Neural progenitor cell (in vitro differentiated cells): ENCODE measurements at regions not wholly inside any gene's neighbourhood (a gene's known extent, or its start where the extent isn't known, plus 50 kb on each side); places are given as distances from the start of the nearest gene placed in this dataset.

Experiments
- DNase-seq: peaks from one replicate; pipeline ENCODE4 v3.0.0-alpha.2; 2016; ENCODE audit warnings: low spot score
- H2AFZ ChIP-seq: fragments of 200-600 bp; sonication (generic); replicated peaks from 2 replicates; pipeline ENCODE4 v1.6.1; 2016; ENCODE audit warnings: antibody characterized with exemption
- H3F3A ChIP-seq: fragments of 200-600 bp; sonication (generic); 2 replicates; pipeline ENCODE4 v1.6.1; 2016; ENCODE audit warnings: antibody characterized with exemption, low read depth
- H3K27ac ChIP-seq: fragments of 200-600 bp; sonication (generic); 2 replicates; pipeline ENCODE4 v1.5.1; 2016; ENCODE audit warnings: mild to moderate bottlenecking
- H3K27me3 ChIP-seq: fragments of 200-600 bp; sonication (generic); 2 replicates; pipeline ENCODE4 v1.6.1; 2016; ENCODE audit warnings: mild to moderate bottlenecking, moderate library complexity
- H3K36me3 ChIP-seq: fragments of 200-600 bp; sonication (generic); 2 replicates; pipeline ENCODE4 v1.5.1; 2016
- H3K4me1 ChIP-seq: fragments of 200-600 bp; sonication (generic); 2 replicates; pipeline ENCODE4 v1.6.1; 2016; ENCODE audit warnings: mixed run types
- H3K4me2 ChIP-seq: fragments of 200-600 bp; sonication (generic); 2 replicates; pipeline ENCODE4 v1.6.1; 2016
- H3K4me3 ChIP-seq: fragments of 200-600 bp; sonication (generic); 2 replicates; pipeline ENCODE4 v1.5.1; 2016
- H3K79me2 ChIP-seq: fragments of 200-600 bp; sonication (generic); 2 replicates; pipeline ENCODE4 v1.6.1; 2016; ENCODE audit warnings: low read depth
- H3K9ac ChIP-seq: fragments of 200-600 bp; sonication (generic); 2 replicates; pipeline ENCODE4 v1.6.1; 2016
- H3K9me3 ChIP-seq: fragments of 200-600 bp; sonication (generic); 2 replicates; pipeline ENCODE4 v1.5.1; 2016; ENCODE audit warnings: low read depth
- H4K20me1 ChIP-seq: fragments of 200-600 bp; sonication (generic); 2 replicates; pipeline ENCODE4 v1.6.1; 2016; ENCODE audit warnings: low read depth
- H3K27ac Mint-ChIP-seq: 3 replicates; pipeline ENCODE4 v1.8.0; 2021; ENCODE audit warnings: mixed read lengths
- H3K27me3 Mint-ChIP-seq: 2 replicates; pipeline ENCODE4 v1.8.0; 2022; ENCODE audit warnings: low read depth, mild to moderate bottlenecking, inconsistent platforms, moderate library complexity, mixed read lengths; ENCODE audit not compliant: insufficient read depth
- H3K36me3 Mint-ChIP-seq: 3 replicates; pipeline ENCODE4 v1.8.0; 2021; ENCODE audit warnings: mixed read lengths
- H3K4me1 Mint-ChIP-seq: 3 replicates; pipeline ENCODE4 v1.8.0; 2021; ENCODE audit warnings: mixed read lengths
- H3K4me3 Mint-ChIP-seq: 3 replicates; pipeline ENCODE4 v1.8.0; 2021; ENCODE audit warnings: mild to moderate bottlenecking, moderate library complexity, mixed read lengths
- H3K9me3 Mint-ChIP-seq: 3 replicates; pipeline ENCODE4 v1.8.0; 2020; ENCODE audit warnings: mixed read lengths
- CTCF ChIP-seq: fragments of 200-600 bp; sonication (generic); IDR thresholded peaks from 2 replicates; pipeline ENCODE4 v1.5.1; 2017; ENCODE audit warnings: antibody characterized with exemption, mild to moderate bottlenecking
- EZH2 ChIP-seq: fragments of 200-600 bp; sonication (generic); IDR thresholded peaks from 2 replicates; pipeline ENCODE4 v1.6.1; 2017; ENCODE audit warnings: antibody characterized with exemption, mild to moderate bottlenecking, moderate library complexity
- EZH2phosphoT487 ChIP-seq: fragments of 200-600 bp; sonication (generic); IDR thresholded peaks from 2 replicates; pipeline ENCODE4 v1.6.1; 2017; ENCODE audit warnings: antibody characterized with exemption

GRCh38 chr1:87600854-87601253 is 272.2 kb downstream of the LMO4 start:
- Histone ChIP-seq H3K27me3 (no peaks in the 10 kb centered on the region), H4K20me1 (no peaks in the 10 kb centered on the region), H3K4me1 (peaks cover 34% of the 10 kb centered on the region), H2AFZ (no peak overlapping the region), H3K36me3 (no peaks in the 10 kb centered on the region), H3K9me3 (no peaks in the 10 kb centered on the region), H3K4me2 (peak overlapping the region; percentile 12), H3F3A (peaks cover 17% of the 10 kb centered on the region), H3K9ac (no peak overlapping the region), H3K79me2 (no peaks in the 10 kb centered on the region), H3K4me3 (no peak overlapping the region), H3K27ac (no peak overlapping the region)
- peaks cover 7% of the 10 kb centered on the region for H3K9me3 Mint-ChIP-seq
- no peaks in the 10 kb centered on the region for H3K36me3 Mint-ChIP-seq
- no peak overlapping the region for H3K27ac Mint-ChIP-seq
- H3K4me1 Mint-ChIP-seq = peaks cover 31% of the 10 kb centered on the region
- DNase-seq = no peak
- no peaks in the 10 kb centered on the region for H3K27me3 Mint-ChIP-seq
- TF ChIP-seq CTCF (no peak), EZH2phosphoT487 (no peak), EZH2 (no peak)
- H3K4me3 Mint-ChIP-seq = no peak overlapping the region

GRCh38 chr1:87603626-87604025 is 274.9 kb downstream of the LMO4 start:
- H3K27me3 ChIP-seq = no peaks in the 10 kb centered on the region
- DNase-seq = no peak
- H3K9me3 ChIP-seq = no peaks in the 10 kb centered on the region
- Mint-ChIP-seq H3K4me3 (no peak overlapping the region), H3K36me3 (no peaks in the 10 kb centered on the region), H3K9me3 (peaks cover 11% of the 10 kb centered on the region), H3K4me1 (peaks cover 25% of the 10 kb centered on the region), H3K27ac (no peak overlapping the region), H3K27me3 (no peaks in the 10 kb centered on the region)
- no peaks in the 10 kb centered on the region for H3K79me2 ChIP-seq
- H3K9ac ChIP-seq = no peak overlapping the region
- H3K4me3 ChIP-seq = no peak overlapping the region
- H3K36me3 ChIP-seq = no peaks in the 10 kb centered on the region
- H3K4me1 ChIP-seq = peaks cover 31% of the 10 kb centered on the region
- H2AFZ ChIP-seq = no peak overlapping the region
- peaks cover 17% of the 10 kb centered on the region for H3F3A ChIP-seq
- no peak for TF ChIP-seq EZH2phosphoT487
- H4K20me1 ChIP-seq = no peaks in the 10 kb centered on the region
- no peak overlapping the region for H3K4me2 ChIP-seq
- no peak overlapping the region for H3K27ac ChIP-seq

GRCh38 chr1:87612956-87613355 is 284.3 kb downstream of the LMO4 start:
- Histone ChIP-seq H3K27ac (no peak overlapping the region), H3F3A (no peaks in the 10 kb centered on the region), H3K9ac (no peak overlapping the region), H4K20me1 (no peaks in the 10 kb centered on the region), H3K4me1 (peaks cover 2% of the 10 kb centered on the region), H2AFZ (no peak overlapping the region), H3K36me3 (no peaks in the 10 kb centered on the region), H3K27me3 (no peaks in the 10 kb centered on the region), H3K4me3 (no peak overlapping the region), H3K79me2 (no peaks in the 10 kb centered on the region), H3K4me2 (no peak overlapping the region), H3K9me3 (no peaks in the 10 kb centered on the region)
- no peaks in the 10 kb centered on the region for H3K36me3 Mint-ChIP-seq
- H3K4me3 Mint-ChIP-seq = no peak overlapping the region
- H3K27me3 Mint-ChIP-seq = peaks cover 6% of the 10 kb centered on the region
- peaks cover 7% of the 10 kb centered on the region for H3K4me1 Mint-ChIP-seq
- H3K9me3 Mint-ChIP-seq = no peaks in the 10 kb centered on the region
- no peak overlapping the region for H3K27ac Mint-ChIP-seq
- TF ChIP-seq EZH2 (no peak), CTCF (no peak), EZH2phosphoT487 (no peak)
- DNase-seq = no peak

GRCh38 chr1:87615491-87615890 is 286.8 kb downstream of the LMO4 start:
- no peak for TF ChIP-seq EZH2
- no peak for TF ChIP-seq EZH2phosphoT487
- TF ChIP-seq CTCF = no peak
- H4K20me1 ChIP-seq = no peaks in the 10 kb centered on the region
- H3K9ac ChIP-seq = no peak overlapping the region
- no peak overlapping the region for H2AFZ ChIP-seq
- no peak overlapping the region for H3K27ac Mint-ChIP-seq
- no peak overlapping the region for H3K4me3 ChIP-seq
- H3K9me3 ChIP-seq = no peaks in the 10 kb centered on the region
- no peaks in the 10 kb centered on the region for H3K4me1 ChIP-seq
- H3K9me3 Mint-ChIP-seq = peaks cover 7% of the 10 kb centered on the region
- no peak for DNase-seq
- peaks cover 7% of the 10 kb centered on the region for H3K4me1 Mint-ChIP-seq
- H3K27ac ChIP-seq = no peak overlapping the region
- no peaks in the 10 kb centered on the region for H3K79me2 ChIP-seq
- no peaks in the 10 kb centered on the region for H3F3A ChIP-seq
- no peaks in the 10 kb centered on the region for H3K36me3 ChIP-seq
- no peak overlapping the region for H3K4me3 Mint-ChIP-seq
- H3K27me3 ChIP-seq = no peaks in the 10 kb centered on the region
- peaks cover 3% of the 10 kb centered on the region for H3K27me3 Mint-ChIP-seq
- no peak overlapping the region for H3K4me2 ChIP-seq
- no peaks in the 10 kb centered on the region for H3K36me3 Mint-ChIP-seq
